Chondrocyte (in vitro differentiated cells): ENCODE measurements at regions not wholly inside any gene's neighbourhood (a gene's known extent, or its start where the extent isn't known, plus 50 kb on each side); places are given as distances from the start of the nearest gene placed in this dataset.

Experiments used
- DNase-seq: peaks from one replicate; pipeline ENCODE4 v3.0.0; 2021; ENCODE audit warnings: mixed read lengths, low spot score
- H3K27ac Mint-ChIP-seq: one replicate; pipeline ENCODE4 v1.8.0; 2021; ENCODE audit warnings: mild to moderate bottlenecking, moderate library complexity, mixed read lengths; ENCODE audit not compliant: unreplicated experiment
- H3K27me3 Mint-ChIP-seq: 2 replicates; pipeline ENCODE4 v1.8.0; 2021; ENCODE audit warnings: low read depth, mixed read lengths
- H3K36me3 Mint-ChIP-seq: 2 replicates; pipeline ENCODE4 v1.8.0; 2021; ENCODE audit warnings: low read depth, mixed read lengths
- H3K4me1 Mint-ChIP-seq: 2 replicates; pipeline ENCODE4 v1.8.0; 2021; ENCODE audit warnings: low read depth, mild to moderate bottlenecking, mixed read lengths
- H3K4me3 Mint-ChIP-seq: one replicate; pipeline ENCODE4 v1.8.0; 2021; ENCODE audit warnings: mild to moderate bottlenecking, moderate library complexity, mixed read lengths; ENCODE audit not compliant: unreplicated experiment
- H3K9me3 Mint-ChIP-seq: 2 replicates; pipeline ENCODE4 v1.8.0; 2021; ENCODE audit warnings: low read depth, mixed read lengths
- CTCF ChIP-seq: fragments of 200-600 bp; sonication (generic); IDR thresholded peaks from 2 replicates; pipeline ENCODE4 v1.5.0; 2021; ENCODE audit warnings: antibody characterized with exemption, mild to moderate bottlenecking, moderate library complexity

- DNase-seq: no peak
- Mint-ChIP-seq H3K27ac (no peak overlapping the region), H3K4me1 (no peaks in the 10 kb centered on the region), H3K27me3 (no peaks in the 10 kb centered on the region), H3K36me3 (no peaks in the 10 kb centered on the region), H3K4me3 (no peak overlapping the region), H3K9me3 (peaks cover 4% of the 10 kb centered on the region)
- TF ChIP-seq CTCF: no peak
Observed at GRCh38 chr13:33364192-33364591, 78.6 kb upstream of the STARD13 start.

GRCh38 chr13:33366469-33367062 is 81.0 kb upstream of the STARD13 start:
- no peak for DNase-seq
- Mint-ChIP-seq H3K4me1 (no peaks in the 10 kb centered on the region), H3K4me3 (no peak overlapping the region), H3K36me3 (no peaks in the 10 kb centered on the region), H3K27ac (no peak overlapping the region), H3K9me3 (peaks cover 2% of the 10 kb centered on the region), H3K27me3 (no peaks in the 10 kb centered on the region)
- TF ChIP-seq CTCF: no peak

GRCh38 chr13:33367171-33367895 is 81.8 kb upstream of the STARD13 start:
- H3K36me3 Mint-ChIP-seq: no peaks in the 10 kb centered on the region
- no peak overlapping the region for H3K27ac Mint-ChIP-seq
- DNase-seq: no peak
- H3K27me3 Mint-ChIP-seq: no peaks in the 10 kb centered on the region
- peaks cover 2% of the 10 kb centered on the region for H3K9me3 Mint-ChIP-seq
- no peak overlapping the region for H3K4me3 Mint-ChIP-seq
- no peak for TF ChIP-seq CTCF
- H3K4me1 Mint-ChIP-seq: no peaks in the 10 kb centered on the region

GRCh38 chr13:33367926-33368325 is 82.4 kb upstream of the STARD13 start:
- H3K4me3 Mint-ChIP-seq: no peak overlapping the region
- H3K4me1 Mint-ChIP-seq: no peaks in the 10 kb centered on the region
- H3K36me3 Mint-ChIP-seq: no peaks in the 10 kb centered on the region
- TF ChIP-seq CTCF: no peak
- H3K27ac Mint-ChIP-seq: no peak overlapping the region
- peaks cover 2% of the 10 kb centered on the region for H3K9me3 Mint-ChIP-seq
- DNase-seq: no peak
- H3K27me3 Mint-ChIP-seq: no peaks in the 10 kb centered on the region

- no peaks in the 10 kb centered on the region for H3K36me3 Mint-ChIP-seq
- H3K9me3 Mint-ChIP-seq: no peaks in the 10 kb centered on the region
- no peak for DNase-seq
- no peaks in the 10 kb centered on the region for H3K27me3 Mint-ChIP-seq
- H3K4me1 Mint-ChIP-seq: no peaks in the 10 kb centered on the region
- no peak overlapping the region for H3K4me3 Mint-ChIP-seq
- H3K27ac Mint-ChIP-seq: no peak overlapping the region
- TF ChIP-seq CTCF: no peak
Observed at GRCh38 chr13:33369073-33369472, 83.5 kb upstream of the STARD13 start.
